Osteoblast (primary cell): ENCODE measurements at regions not wholly inside any gene's neighbourhood (a gene's known extent, or its start where the extent isn't known, plus 50 kb on each side); places are given as distances from the start of the nearest gene placed in this dataset.

Source experiments
- DNase-seq: peaks from one replicate; pipeline ENCODE4 v3.0.0; 2011; ENCODE audit warnings: low spot score, mixed read lengths; ENCODE audit not compliant: insufficient read length; ENCODE audit errors: missing footprints
- H2AFZ ChIP-seq: 2 replicates; pipeline ENCODE4 v1.6.0; 2011; ENCODE audit warnings: mild to moderate bottlenecking, low read length
- H3K27ac ChIP-seq: 2 replicates; pipeline ENCODE4 v1.5.1; 2011; ENCODE audit warnings: mild to moderate bottlenecking, low read depth, low read length, moderate library complexity
- H3K27me3 ChIP-seq: 2 replicates; pipeline ENCODE4 v1.6.0; 2012; ENCODE audit warnings: mild to moderate bottlenecking, control low read depth, inconsistent platforms, low read length, moderate library complexity; ENCODE audit not compliant: insufficient read depth
- H3K36me3 ChIP-seq: 2 replicates; pipeline ENCODE4 v1.5.1; 2011; ENCODE audit warnings: mild to moderate bottlenecking, low read length, control low read depth, moderate library complexity; ENCODE audit not compliant: insufficient read depth
- H3K4me1 ChIP-seq: 2 replicates; pipeline ENCODE4 v1.5.1; 2011; ENCODE audit warnings: mild to moderate bottlenecking, low read length, control low read depth, moderate library complexity; ENCODE audit not compliant: insufficient read depth
- H3K4me2 ChIP-seq: 2 replicates; pipeline ENCODE4 v1.6.0; 2011; ENCODE audit warnings: mild to moderate bottlenecking, low read length; ENCODE audit not compliant: insufficient read depth
- H3K4me3 ChIP-seq: fragments of 200-600 bp; sonication (generic); 3 replicates; pipeline ENCODE4 v1.5.1; 2012; ENCODE audit warnings: mild to moderate bottlenecking, low read length, inconsistent platforms; ENCODE audit not compliant: insufficient read depth
- H3K79me2 ChIP-seq: 2 replicates; pipeline ENCODE4 v1.6.0; 2012; ENCODE audit warnings: mild to moderate bottlenecking, low read length, control low read depth, inconsistent platforms; ENCODE audit not compliant: insufficient read depth
- H3K9me3 ChIP-seq: 2 replicates; pipeline ENCODE4 v1.5.1; 2011; ENCODE audit warnings: low read depth, low read length, control low read depth
- H4K20me1 ChIP-seq: 2 replicates; pipeline ENCODE4 v1.6.0; 2012; ENCODE audit warnings: mild to moderate bottlenecking, low read length, control low read depth; ENCODE audit not compliant: insufficient read depth
- TF ChIP-seq, protein P1 (sequence below): IDR thresholded peaks from 2 replicates; pipeline ENCODE4 v1.5.1; 2011; ENCODE audit warnings: mild to moderate bottlenecking, low read depth, low read length, moderate library complexity; ENCODE audit errors: extremely low read depth

- Histone ChIP-seq H3K27ac (no peak overlapping the region), H3K4me1 (no peaks in the 10 kb centered on the region), H3K27me3 (no peaks in the 10 kb centered on the region), H3K36me3 (no peaks in the 10 kb centered on the region), H3K9me3 (peaks cover 2% of the 10 kb centered on the region), H3K79me2 (no peaks in the 10 kb centered on the region), H2AFZ (no peak overlapping the region), H3K4me3 (no peak overlapping the region), H3K4me2 (no peak overlapping the region), H4K20me1 (no peaks in the 10 kb centered on the region)
- no peak for DNase-seq
- TF ChIP-seq, protein P1, sequence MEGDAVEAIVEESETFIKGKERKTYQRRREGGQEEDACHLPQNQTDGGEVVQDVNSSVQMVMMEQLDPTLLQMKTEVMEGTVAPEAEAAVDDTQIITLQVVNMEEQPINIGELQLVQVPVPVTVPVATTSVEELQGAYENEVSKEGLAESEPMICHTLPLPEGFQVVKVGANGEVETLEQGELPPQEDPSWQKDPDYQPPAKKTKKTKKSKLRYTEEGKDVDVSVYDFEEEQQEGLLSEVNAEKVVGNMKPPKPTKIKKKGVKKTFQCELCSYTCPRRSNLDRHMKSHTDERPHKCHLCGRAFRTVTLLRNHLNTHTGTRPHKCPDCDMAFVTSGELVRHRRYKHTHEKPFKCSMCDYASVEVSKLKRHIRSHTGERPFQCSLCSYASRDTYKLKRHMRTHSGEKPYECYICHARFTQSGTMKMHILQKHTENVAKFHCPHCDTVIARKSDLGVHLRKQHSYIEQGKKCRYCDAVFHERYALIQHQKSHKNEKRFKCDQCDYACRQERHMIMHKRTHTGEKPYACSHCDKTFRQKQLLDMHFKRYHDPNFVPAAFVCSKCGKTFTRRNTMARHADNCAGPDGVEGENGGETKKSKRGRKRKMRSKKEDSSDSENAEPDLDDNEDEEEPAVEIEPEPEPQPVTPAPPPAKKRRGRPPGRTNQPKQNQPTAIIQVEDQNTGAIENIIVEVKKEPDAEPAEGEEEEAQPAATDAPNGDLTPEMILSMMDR: no peak
Observed at GRCh38 chr14:97329701-97330100, 532.5 kb downstream of the VRK1 start.

DNA sequence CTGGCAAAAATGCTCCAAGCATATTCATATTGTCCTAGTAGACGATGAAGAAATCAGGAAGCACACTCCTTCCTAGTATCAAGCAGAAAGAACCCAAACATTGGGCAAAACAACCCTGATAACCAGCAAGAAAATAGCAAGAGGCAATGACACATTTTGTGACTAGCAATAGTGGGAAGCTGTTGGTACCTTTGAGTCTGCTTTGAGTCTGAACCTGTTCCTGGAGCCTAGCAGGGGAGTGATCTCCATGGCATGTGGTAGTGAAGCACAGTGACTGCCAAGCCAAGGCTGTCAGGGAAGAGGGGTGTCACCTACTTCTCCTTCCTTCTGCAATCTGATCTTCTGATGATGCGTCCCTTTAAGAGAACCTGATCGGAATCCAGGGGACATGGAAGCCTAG lies 533.9 kb downstream of the VRK1 start:
- H3K27me3 ChIP-seq: no peaks in the 10 kb centered on the region
- H3K79me2 ChIP-seq: no peaks in the 10 kb centered on the region
- DNase-seq: no peak
- no peaks in the 10 kb centered on the region for H4K20me1 ChIP-seq
- H3K4me1 ChIP-seq: no peaks in the 10 kb centered on the region
- TF ChIP-seq, protein P1: no peak
- H3K4me2 ChIP-seq: no peak overlapping the region
- H3K27ac ChIP-seq: no peak overlapping the region
- no peaks in the 10 kb centered on the region for H3K36me3 ChIP-seq
- H3K4me3 ChIP-seq: no peak overlapping the region
- peaks cover 2% of the 10 kb centered on the region for H3K9me3 ChIP-seq
- no peak overlapping the region for H2AFZ ChIP-seq

- H3K9me3 ChIP-seq: no peaks in the 10 kb centered on the region
- H3K4me1 ChIP-seq: no peaks in the 10 kb centered on the region
- H3K4me3 ChIP-seq: no peak overlapping the region
- TF ChIP-seq, protein P1: no peak
- no peaks in the 10 kb centered on the region for H3K27me3 ChIP-seq
- no peaks in the 10 kb centered on the region for H4K20me1 ChIP-seq
- no peaks in the 10 kb centered on the region for H3K36me3 ChIP-seq
- H3K79me2 ChIP-seq: no peaks in the 10 kb centered on the region
- H2AFZ ChIP-seq: no peak overlapping the region
- H3K27ac ChIP-seq: no peak overlapping the region
- no peak for DNase-seq
- no peak overlapping the region for H3K4me2 ChIP-seq
Observed at GRCh38 chr14:97331526-97331925, 534.3 kb downstream of the VRK1 start.

GRCh38 chr14:97336179-97336578 lies 539.0 kb downstream of the VRK1 start:
- no peak overlapping the region for H3K27ac ChIP-seq
- no peaks in the 10 kb centered on the region for H3K79me2 ChIP-seq
- TF ChIP-seq, protein P1: no peak
- peaks cover 3% of the 10 kb centered on the region for H3K9me3 ChIP-seq
- no peak overlapping the region for H3K4me3 ChIP-seq
- H3K4me1 ChIP-seq: no peaks in the 10 kb centered on the region
- DNase-seq: no peak
- H2AFZ ChIP-seq: no peak overlapping the region
- H3K4me2 ChIP-seq: no peak overlapping the region
- H4K20me1 ChIP-seq: no peaks in the 10 kb centered on the region
- H3K27me3 ChIP-seq: no peaks in the 10 kb centered on the region
- no peaks in the 10 kb centered on the region for H3K36me3 ChIP-seq
